ENCODE measurements at regions not wholly inside any gene's neighbourhood (a gene's known extent, or its start where the extent isn't known, plus 50 kb on each side); places are given as distances from the start of the nearest gene placed in this dataset.
"Not testable (repeated sequence)": the region's sequence is repeated elsewhere in the genome, so short reads cannot be mapped to it uniquely, and the experiment has no call there.

GRCh38 chr5:51802551-51803184 lies 419.4 kb downstream of the ISL1 start:
- Histone ChIP-seq H3K9me3 (no peaks in the 10 kb centered on the region), H3K27ac (no peak overlapping the region), H3K27me3 (no peaks in the 10 kb centered on the region), H3K36me3 (no peaks in the 10 kb centered on the region), H3K4me3 (no peak overlapping the region), H3K4me1 (no peaks in the 10 kb centered on the region)
- no peak for DNase-seq (ENCODE audit: low spot score in 2 of 2)
- intact Hi-C loops (cut with DNase I): no loop called here
- no peak for TF ChIP-seq CTCF (IDR thresholded peaks at IDR 0.05)

GRCh38 chr5:51806677-51807076 lies 423.4 kb downstream of the ISL1 start:
- no peak for TF ChIP-seq CTCF (IDR thresholded peaks at IDR 0.05)
- no peak for DNase-seq (ENCODE audit: low spot score in 2 of 2)
- H3K4me3 ChIP-seq: no peak overlapping the region
- H3K36me3 ChIP-seq: no peaks in the 10 kb centered on the region
- H3K9me3 ChIP-seq: no peaks in the 10 kb centered on the region
- H3K4me1 ChIP-seq: no peaks in the 10 kb centered on the region
- no peaks in the 10 kb centered on the region for H3K27me3 ChIP-seq
- H3K27ac ChIP-seq: no peak overlapping the region
- intact Hi-C loops (cut with DNase I): no loop called here

- no peaks in the 10 kb centered on the region for H3K9me3 ChIP-seq
- H3K27me3 ChIP-seq: no peaks in the 10 kb centered on the region
- intact Hi-C loops (cut with DNase I): no loop called here
- H3K27ac ChIP-seq: no peak overlapping the region
- H3K4me3 ChIP-seq: no peak overlapping the region
- no peak for TF ChIP-seq CTCF (IDR thresholded peaks at IDR 0.05)
- H3K4me1 ChIP-seq: no peaks in the 10 kb centered on the region
- no peak for DNase-seq (ENCODE audit: low spot score in 2 of 2)
- no peaks in the 10 kb centered on the region for H3K36me3 ChIP-seq
Measured at GRCh38 chr5:51810592-51810991, 427.3 kb downstream of the ISL1 start.

- DNase-seq (ENCODE audit: low spot score in 2 of 2): no peak
Measured at GRCh38 chr5:51811883-51812471, 428.7 kb downstream of the ISL1 start.

GRCh38 chr5:51814817-51815216 lies 431.6 kb downstream of the ISL1 start:
- H3K4me1 ChIP-seq; H3K4me3 ChIP-seq; intact Hi-C loops (cut with DNase I); H3K36me3 ChIP-seq; H3K27ac ChIP-seq; H3K9me3 ChIP-seq; H3K27me3 ChIP-seq; DNase-seq (ENCODE audit: low spot score in 2 of 2): not testable (repeated sequence)

More at GRCh38 chr5:51811883-51812471, 428.7 kb downstream of the ISL1 start:
- Histone ChIP-seq H3K27me3 (no peaks in the 10 kb centered on the region), H3K9me3 (no peaks in the 10 kb centered on the region), H3K27ac (no peak overlapping the region), H3K4me3 (no peak overlapping the region), H3K36me3 (no peaks in the 10 kb centered on the region), H3K4me1 (no peaks in the 10 kb centered on the region)
- intact Hi-C loops (cut with DNase I): no loop called here
- TF ChIP-seq CTCF (IDR thresholded peaks at IDR 0.05): no peak

GRCh38 chr5:51816427-51816826 lies 433.2 kb downstream of the ISL1 start:
- DNase-seq (ENCODE audit: low spot score in 2 of 2): no peak

More at GRCh38 chr5:51816427-51816826, 433.2 kb downstream of the ISL1 start:
- no peaks in the 10 kb centered on the region for H3K4me1 ChIP-seq
- H3K27me3 ChIP-seq: no peaks in the 10 kb centered on the region
- no peaks in the 10 kb centered on the region for H3K36me3 ChIP-seq
- H3K4me3 ChIP-seq: no peak overlapping the region
- TF ChIP-seq CTCF (IDR thresholded peaks at IDR 0.05): no peak
- intact Hi-C loops (cut with DNase I): no loop called here
- no peaks in the 10 kb centered on the region for H3K9me3 ChIP-seq
- no peak overlapping the region for H3K27ac ChIP-seq

Measured in ascending aorta (tissue), 2 donors.